CD1c-positive myeloid dendritic cell (primary cell): ENCODE measurements at regions not wholly inside any gene's neighbourhood (a gene's known extent, or its start where the extent isn't known, plus 50 kb on each side); places are given as distances from the start of the nearest gene placed in this dataset.

Experiments used
- DNase-seq: peaks from one replicate; pipeline ENCODE4 v3.0.0-alpha.2; 2016; ENCODE audit errors: extremely low spot score

DNA sequence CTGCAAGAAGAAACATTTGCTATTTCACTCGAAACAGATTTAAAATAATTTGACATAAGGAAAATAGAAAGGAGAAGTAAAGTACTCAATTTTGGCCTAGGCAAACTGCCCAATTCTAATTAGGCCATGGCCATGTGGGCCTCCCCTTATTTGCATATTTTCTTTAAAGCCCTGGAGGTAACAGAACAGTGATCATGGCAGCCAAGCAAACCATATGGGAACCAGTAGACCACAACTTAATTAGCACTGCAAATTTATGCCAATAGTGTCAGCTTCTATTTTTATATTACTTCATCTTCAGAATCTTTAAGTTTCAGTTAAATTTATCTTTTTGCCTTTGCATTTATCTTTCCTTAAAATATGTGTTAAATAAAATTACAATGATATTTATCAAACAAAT lies 63.3 kb upstream of the THSD7A start:
- no peak for DNase-seq

DNA sequence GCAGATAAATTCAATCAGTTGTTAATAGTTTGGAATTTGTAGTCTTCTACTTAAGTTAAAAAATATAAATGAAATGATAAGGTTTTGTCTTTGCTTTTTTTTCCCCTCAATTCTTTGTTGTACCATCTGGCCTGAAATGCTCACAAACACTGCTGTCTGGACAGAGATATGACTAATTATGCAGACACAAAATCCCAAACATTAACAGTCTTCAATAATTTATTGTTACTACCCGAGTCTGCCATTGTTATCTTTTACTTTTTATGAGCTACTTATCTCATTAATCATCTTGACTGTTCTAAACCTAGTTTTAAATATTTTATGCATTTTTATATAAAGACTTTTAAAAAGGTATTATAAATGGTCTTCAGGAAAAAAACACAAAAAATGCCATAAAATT lies 64.7 kb upstream of the THSD7A start:
- no peak for DNase-seq

DNA sequence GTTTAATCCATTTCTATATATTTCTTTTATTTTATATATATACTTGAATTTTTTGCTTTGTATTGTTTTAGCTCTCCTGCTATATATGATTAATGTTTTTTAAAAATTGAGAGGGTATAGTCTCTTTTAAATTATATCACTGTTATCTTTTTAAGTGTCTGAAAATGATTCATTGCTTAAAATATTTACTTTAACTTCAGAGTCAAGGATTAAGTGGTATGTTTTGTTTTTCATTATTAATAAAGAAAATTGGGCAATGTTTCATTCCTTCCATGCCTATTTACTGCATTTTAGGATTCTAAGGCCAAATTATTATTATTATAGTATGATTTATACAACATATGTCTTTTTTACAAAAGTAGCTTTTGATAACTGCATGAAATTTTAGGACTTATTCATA lies 67.2 kb upstream of the THSD7A start:
- DNase-seq, result no peak

DNA sequence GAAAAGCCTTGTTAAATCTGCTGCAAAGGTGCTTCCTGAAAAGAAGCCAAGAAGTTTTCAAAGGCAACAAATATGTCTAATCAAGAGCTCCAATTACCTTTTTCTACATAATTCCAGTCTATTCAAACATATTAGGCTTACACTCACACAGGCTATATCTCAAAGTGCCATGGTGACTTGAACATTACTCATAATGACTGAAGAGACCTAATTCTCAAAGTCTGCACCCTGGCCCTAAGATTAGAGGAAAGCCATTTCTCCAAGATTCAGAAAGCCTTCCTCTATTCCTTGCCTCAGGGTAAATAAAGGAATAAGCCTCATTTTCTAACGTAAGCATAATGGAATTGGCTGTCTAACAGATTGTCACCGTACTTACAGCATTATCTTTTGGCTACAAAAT lies 78.3 kb upstream of the THSD7A start:
- no peak for DNase-seq

DNA sequence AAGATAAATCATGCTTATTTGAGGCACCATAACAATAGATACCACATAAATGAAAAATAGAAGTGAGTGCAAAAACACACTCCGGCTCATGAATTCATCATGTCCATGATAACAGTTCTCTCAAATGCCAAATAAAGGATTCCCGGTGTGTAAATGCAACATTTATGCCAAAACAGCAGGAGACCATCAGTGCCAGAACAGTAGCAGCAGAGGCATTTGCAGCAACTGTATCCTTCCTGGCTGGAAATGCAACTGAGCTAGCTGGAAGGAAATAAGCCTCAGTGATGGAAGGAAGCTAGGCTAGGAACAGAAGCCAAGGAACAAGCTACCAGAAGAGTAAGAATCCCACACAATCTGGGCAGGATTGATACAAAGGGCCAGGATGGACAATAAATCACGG lies 79.9 kb upstream of the THSD7A start:
- no peak for DNase-seq

DNA sequence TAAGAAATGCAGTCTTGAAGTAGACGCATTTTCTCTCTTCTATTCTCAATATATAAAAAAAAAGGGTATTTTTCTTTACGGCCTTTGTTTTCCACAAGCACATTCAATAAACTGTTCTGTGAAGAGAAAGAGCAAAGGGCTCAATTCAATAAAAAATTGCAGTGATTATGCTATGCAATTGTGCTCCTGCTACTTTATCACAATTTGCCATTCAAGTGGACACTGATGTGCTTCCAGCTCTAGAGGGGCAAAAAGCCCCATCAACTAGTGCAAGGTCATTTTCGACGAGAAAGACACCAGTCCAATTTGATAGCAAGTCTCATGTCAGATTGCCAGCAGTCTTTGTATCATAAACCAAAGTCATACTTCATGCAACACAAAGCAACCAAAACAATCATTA lies 82.6 kb upstream of the THSD7A start:
- DNase-seq, result no peak

DNA sequence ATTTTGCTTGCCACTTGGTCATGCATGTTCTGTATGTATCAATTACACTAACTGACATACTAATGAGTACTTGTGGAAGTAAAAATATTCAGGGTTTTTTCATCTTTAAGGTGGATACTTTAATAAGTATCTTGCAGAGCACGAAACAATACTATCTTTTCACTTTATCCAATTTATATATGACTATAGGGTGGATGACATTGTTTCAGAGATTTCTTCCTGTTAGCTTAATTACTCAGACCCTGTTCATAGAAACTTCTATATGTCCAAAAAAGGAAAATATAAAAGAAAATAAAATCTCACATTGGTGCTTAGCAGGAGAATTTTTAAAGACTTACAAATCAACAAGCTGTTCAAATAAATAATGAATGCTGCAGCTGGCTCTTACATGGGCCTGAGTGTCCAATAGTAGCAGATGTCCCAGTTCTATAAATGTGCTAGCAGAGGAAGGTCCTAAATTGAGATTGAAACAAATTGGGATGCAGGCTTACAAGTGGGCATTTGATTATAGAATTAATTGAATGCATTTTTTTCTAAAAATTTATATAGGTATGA lies 91.5 kb upstream of the THSD7A start:
- DNase-seq, result no peak

DNA sequence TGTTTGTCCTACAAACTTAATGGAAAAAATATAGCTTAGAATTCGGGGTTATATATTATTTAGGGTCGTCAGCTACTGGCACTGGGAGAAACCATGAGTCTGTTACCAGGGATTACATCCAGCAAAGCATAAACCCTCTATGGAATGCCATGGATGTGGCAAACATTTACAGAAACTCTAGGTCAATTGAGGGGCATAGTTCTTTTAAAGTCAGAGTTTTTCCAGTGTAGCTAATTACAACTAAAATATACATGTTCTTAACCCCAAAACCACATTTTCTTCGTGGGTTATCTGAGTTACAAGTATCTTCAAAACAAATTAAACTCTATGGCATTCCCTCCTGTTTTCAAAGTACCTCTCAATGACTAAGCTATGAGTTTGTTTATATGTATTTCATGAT lies 99.3 kb upstream of the THSD7A start:
- no peak for DNase-seq

DNA sequence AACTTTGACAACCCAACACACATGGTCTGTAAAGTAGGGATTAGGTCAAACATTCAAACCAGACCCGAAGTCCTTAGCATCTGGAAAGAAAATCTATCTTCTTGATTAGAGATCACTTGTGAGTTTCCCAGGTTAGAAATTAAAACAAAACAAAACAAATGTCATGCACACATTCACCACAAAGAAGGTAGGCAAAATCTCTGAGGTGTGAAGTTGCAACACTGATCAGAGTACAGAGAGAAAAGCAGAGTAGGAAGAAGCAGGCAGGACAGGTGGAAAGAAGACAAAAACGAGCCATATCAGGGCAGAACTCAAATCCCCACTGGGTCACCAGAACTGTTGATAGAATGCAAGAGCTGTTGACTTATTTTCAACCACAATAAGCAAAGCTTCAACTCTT lies 102.8 kb upstream of the THSD7A start:
- no peak for DNase-seq

DNA sequence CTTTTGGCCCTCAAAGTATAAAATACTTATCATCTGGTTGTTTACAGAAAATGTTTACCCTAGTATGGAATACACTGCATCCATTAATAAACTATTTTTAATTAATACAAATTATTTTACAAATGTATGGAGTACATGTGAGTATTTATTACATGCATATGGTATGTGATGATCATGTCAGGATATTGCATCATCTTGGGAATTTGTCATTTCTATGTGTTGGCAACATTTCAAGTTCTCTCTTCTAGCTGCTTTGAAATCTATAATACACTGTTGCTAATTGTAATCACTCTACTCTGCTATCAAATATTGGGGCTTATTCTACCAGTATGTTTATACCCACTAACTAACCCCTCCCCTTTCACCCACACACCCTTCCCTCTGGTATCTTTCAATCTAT lies 103.9 kb upstream of the THSD7A start:
- no peak for DNase-seq

DNA sequence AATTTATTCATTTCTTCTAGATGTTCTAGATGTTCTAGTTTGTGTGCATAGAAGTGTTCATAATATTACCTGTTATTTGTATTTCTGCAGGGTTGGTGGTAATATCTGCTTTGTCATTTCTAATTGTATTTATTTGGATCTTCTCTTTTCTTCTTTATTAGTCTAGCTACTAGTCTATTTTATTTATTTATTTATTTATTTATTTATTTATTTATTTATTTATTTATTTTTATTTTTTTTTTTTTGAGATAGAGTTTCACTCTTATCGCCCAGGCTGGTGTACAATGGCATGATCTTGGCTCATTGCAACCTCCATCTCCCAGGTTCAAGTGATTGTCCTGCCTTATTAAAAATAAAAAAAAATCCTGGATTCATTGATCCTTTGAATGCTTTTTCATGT lies 114.8 kb upstream of the THSD7A start:
- DNase-seq, result no peak

DNA sequence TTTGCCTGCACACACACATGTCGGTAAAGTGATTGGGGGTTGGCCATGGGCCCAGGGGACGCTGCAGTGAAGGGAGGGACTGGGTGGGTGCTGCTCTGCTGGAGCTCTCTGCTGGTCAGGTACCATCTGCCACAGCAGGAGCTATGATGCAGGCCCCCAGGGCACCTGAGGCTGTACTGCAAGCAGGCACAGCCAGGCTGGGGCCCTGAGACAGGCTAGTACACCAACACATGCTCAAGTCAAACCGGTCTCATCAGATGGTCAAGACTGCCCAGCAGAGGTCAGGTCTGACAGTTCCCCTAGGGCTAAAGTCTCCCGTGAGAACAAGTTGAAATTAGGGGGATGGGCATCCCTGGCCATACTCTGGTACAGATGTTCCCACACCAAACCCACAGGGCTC lies 118.3 kb upstream of the THSD7A start:
- no peak for DNase-seq

DNA sequence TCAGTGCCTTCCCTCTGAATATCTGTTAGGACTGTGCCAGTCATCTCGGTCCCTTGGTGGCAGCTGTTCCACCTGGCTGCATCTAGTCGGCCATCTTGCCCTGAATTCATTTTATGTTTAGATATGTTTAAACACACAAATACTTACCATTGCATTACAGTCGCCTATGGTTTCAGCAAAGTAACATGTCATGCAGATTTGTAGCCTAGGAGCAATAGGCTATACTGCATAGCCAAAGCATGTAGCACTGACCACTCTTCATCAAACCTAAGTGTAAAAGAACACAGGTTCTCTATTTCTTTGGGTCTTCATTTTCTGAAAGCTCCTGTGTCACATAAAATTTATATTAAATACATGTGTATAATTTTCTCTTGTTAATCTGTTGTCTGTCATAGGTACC lies 118.9 kb upstream of the THSD7A start:
- no peak for DNase-seq

DNA sequence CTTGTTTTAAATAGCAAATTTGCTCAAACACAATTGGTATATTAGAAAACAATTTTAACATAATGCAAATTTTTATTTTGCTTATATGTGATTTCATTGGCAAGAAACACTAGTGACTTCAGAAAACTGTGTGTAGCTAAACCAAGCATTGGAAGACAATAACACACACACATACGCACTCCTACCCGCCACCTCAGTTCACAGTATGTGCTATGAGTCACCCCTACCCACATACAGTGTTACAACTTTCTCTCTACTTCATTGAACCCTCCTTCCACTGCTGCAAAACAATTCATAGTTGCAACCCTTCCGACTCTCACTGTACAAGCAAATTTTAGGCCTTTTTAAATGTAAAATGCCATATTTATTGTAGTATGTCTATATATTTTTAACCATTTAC lies 119.9 kb upstream of the THSD7A start:
- no peak for DNase-seq

DNA sequence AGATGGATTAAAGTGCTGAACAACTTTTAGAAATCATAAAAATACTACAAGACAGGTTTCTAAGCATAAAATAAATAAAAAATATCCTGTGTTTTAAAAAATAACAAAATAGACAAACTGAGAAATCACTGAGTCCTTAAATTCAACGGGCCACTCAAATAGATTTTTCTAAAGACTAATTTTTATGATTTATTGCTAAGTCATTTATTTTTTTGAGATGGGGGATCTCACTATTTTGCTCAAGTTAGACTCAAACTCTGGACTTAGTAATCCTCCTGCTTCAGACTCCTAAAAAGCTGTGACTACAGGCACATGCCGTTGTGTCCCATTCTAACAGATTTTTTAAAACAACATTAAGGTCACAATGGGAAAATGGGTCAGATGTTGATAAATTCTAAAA lies 121.0 kb upstream of the THSD7A start:
- DNase-seq, result no peak

DNA sequence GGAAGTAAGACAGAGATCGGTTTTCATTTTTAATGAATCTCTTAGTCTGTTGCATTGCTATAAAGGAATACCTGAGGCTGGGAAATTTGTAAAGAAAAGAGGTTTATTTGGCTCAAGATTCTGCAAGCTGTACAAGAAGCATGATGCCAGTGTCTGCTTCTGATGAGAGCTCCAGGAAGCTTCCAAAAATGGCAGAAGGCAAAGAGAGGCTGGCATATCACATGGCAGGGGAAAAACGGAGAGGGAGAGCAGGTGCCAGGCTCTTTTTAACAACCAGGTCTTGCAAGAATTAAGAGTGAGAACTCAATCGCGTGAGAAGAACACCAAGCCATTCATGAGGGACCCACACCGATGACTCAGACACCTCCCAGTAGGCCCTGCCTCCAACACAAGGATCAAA lies 125.0 kb upstream of the THSD7A start:
- no peak for DNase-seq

DNA sequence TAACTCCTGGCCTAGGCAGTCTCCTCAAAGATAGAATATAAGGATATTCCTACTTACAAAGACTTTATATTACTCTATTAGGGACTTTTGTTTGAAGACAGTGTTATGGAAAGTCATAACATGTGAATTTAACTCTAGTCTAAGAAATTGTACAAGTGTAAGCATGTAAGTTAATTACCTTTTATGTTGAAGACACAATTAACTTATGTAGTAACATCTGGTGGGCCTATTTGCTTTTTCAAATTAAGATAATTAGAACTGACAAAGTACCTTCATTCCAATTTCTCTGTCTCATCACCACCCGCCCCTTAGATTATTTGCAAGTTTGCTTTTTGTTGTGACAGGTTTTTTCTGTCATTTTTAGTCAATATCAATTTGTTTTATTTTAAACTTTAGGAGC lies 126.0 kb upstream of the THSD7A start:
- no peak for DNase-seq

DNA sequence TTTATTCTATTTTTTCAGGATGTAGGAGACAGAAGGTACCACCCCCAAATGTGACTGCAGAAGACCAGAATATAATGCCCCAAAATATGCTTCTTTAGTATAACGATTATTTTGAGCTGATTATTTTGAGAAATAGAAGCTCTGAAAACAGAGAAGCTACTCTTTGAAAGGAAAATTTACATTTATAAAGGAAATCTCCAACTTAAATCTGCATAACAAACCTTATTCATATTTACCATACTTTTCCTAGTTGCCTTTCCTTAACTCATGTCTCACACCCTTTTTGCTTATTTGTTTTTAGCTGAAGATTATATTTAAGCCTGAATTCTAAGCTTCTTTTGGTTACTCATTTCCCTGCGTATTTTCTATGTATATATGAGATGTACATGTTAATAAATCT lies 127.1 kb upstream of the THSD7A start:
- DNase-seq, result no peak

DNA sequence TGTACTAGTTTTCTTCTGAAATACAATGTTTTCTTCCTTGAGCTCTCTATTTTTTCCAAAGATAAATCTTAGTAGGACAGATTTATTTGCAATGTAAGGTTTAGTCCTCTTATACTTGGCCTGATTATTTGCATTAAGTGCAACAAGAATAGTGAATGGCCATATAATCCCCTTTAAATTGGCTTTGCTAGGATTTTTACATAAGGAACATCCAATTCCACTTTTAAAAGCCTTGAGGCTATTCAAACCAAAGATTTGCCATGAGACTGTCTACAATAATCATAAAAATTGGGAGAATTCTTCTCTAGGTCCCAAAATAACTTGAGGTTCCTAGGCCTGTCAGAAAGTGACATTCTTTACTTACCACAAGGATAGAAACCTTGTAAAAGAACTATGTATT lies 128.6 kb upstream of the THSD7A start:
- DNase-seq, result no peak

DNA sequence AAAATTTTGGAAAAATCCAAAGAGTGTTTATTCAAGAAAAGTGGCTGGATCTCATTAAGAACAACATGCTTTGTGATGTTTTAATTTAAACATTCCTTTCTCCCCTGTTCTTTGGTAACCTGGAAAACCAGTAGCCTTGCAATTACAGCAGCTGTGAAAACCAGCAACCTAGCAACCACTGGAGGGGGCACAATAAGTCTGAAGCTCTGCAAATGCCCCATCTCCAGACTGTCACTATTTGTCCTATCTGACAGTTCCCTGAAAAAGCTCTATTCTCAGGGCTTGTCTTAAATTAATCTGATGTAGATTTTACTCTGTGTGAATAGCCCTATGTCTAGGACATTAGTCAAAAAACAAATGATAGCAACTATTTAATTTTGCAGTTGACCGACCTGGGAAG lies 137.6 kb upstream of the THSD7A start:
- DNase-seq, result no peak

DNA sequence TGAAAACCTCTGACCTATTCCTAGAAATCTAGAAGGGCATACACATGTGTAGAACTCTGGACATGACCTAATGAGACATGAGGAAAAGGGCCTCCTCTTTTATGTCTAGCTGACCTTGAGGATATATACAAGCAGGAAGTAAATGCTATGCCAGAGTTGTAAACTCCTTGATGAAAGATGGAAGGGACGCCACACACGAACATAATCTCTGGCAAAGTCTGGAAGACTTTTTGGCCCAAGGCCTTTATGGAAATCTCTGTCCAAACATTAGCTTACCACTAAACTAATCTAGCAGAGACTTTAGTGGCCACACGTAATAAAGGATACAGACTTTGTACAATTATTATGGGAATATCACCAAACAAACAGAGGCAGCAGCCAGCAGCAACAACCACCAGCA lies 138.1 kb upstream of the THSD7A start:
- DNase-seq, result no peak

DNA sequence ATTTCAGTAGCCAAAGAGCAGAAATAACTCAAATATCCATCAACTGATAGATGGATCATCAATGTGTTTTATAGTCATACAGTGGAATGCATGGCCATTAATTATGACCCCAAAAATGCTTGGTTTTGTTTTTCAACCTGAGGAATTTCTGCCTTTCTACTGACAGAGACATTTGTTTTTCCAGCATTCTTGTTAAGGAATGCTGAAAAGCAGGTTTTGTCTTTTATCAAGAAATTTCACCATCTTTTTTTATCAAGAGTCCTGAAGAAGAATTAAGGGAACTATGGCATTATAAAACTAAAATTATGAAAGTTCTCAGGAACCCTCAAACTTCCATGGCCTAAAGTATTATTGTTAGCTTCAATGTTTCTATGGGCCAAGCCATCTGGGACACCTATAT lies 153.4 kb upstream of the THSD7A start:
- DNase-seq, result no peak

DNA sequence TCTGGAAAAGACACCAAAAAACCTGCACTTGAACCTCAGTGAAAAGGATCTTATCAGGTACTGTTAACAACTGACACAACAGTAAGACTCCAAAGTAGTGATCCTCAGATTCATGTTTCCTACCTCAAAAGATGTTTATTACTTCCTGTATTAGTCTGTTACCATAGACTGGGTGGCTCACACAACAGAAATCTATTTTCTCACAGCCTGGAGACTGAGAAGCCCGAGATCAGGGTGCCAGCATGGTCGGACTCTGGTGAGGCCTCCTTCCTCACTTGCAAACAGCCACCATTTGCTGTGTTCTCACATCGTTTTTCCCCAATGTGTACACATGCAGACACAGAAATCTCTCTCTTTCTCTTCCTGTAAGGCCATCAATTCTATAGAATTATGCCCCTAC lies 154.0 kb upstream of the THSD7A start:
- no peak for DNase-seq

DNA sequence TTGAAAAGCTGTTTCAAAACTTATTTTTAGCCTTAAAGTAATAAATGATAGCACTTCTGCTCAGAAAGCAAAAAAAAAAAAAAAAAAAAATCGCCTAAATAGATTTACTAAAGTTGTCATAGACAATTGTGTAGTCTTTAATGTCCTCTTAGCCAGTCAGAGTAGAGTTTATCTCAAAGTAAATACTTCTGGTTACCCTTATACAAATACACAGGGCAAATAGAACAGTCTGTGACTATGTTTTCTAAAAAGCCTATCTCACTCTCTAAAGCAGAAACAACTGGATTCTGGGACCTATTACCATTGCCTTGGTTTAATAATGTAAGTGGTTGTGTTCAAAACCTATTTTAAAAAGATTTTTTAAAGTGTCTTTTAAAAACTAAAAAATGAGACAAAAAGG lies 156.2 kb upstream of the THSD7A start:
- no peak for DNase-seq

DNA sequence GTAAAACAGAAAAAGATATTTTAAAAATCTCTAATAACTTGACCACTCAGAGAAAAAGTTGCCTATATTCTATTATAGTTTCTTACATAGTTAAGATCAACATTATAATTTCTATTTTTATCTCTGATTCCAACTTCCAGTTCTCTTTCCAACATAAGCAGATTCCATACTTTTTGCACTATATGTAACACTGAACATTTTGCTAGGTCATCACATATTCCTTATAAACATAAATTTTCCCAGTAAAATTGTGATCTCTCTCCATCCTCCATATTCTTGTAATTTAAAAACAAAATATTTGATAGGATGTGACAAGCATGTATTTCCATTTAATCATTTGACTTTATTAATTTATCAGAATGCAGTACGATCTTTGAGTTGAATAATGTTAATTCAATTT lies 170.4 kb upstream of the THSD7A start:
- DNase-seq, result no peak
